Breast epithelium (tissue), 3 donors: ENCODE measurements at regions not wholly inside any gene's neighbourhood (a gene's known extent, or its start where the extent isn't known, plus 50 kb on each side); places are given as distances from the start of the nearest gene placed in this dataset.

ENCODE experiments used
- POLR2A ChIP-seq: fragments of 450-650 bp; IDR thresholded peaks from one replicate; pipeline ENCODE4 v1.6.1; 2016; ENCODE audit warnings: antibody characterized with exemption, mild to moderate bottlenecking, moderate library complexity
- POLR2AphosphoS5 ChIP-seq, 3 donors: sonication (generic); formaldehyde crosslinking; IDR thresholded peaks; one replicate each; pipeline ENCODE4 v1.6.1; 2017; ENCODE audit warnings: antibody characterized with exemption in 3 of 3
- TF ChIP-seq, protein P1 (sequence below), 3 donors: fragments of 450-650 bp; IDR thresholded peaks; one replicate each; pipeline ENCODE4 v1.5.1; 2016 to 2017; ENCODE audit warnings: antibody characterized with exemption in 3 of 3, mild to moderate bottlenecking in 3 of 3, moderate library complexity in 3 of 3

DNA sequence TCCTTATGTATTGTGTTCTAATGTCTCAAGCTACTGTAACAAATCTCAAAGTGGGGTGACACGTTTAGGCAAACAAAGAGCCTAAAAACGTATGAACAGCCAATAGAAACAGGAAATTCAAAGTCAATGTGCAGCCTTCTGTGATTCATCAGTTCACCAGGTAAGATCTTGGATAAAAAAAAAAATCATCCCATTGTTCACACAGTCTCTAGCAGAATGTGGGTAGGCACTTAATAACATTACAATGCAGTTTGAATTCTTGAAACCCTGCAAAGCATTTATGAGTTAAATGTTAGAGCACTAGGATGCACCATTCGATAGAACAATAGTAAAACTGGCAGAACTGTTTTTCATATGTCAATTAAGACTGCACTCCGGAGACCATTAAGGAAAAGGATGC, 88.2 kb upstream of the HDAC9 start:
- TF ChIP-seq, protein P1, sequence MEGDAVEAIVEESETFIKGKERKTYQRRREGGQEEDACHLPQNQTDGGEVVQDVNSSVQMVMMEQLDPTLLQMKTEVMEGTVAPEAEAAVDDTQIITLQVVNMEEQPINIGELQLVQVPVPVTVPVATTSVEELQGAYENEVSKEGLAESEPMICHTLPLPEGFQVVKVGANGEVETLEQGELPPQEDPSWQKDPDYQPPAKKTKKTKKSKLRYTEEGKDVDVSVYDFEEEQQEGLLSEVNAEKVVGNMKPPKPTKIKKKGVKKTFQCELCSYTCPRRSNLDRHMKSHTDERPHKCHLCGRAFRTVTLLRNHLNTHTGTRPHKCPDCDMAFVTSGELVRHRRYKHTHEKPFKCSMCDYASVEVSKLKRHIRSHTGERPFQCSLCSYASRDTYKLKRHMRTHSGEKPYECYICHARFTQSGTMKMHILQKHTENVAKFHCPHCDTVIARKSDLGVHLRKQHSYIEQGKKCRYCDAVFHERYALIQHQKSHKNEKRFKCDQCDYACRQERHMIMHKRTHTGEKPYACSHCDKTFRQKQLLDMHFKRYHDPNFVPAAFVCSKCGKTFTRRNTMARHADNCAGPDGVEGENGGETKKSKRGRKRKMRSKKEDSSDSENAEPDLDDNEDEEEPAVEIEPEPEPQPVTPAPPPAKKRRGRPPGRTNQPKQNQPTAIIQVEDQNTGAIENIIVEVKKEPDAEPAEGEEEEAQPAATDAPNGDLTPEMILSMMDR (IDR thresholded peaks at IDR 0.05) = no peak
- TF ChIP-seq POLR2AphosphoS5 (IDR thresholded peaks at IDR 0.05) (no peak), POLR2A (no peak)
